ENCODE measurements at regions not wholly inside any gene's neighbourhood (a gene's known extent, or its start where the extent isn't known, plus 50 kb on each side); places are given as distances from the start of the nearest gene placed in this dataset.

DNA sequence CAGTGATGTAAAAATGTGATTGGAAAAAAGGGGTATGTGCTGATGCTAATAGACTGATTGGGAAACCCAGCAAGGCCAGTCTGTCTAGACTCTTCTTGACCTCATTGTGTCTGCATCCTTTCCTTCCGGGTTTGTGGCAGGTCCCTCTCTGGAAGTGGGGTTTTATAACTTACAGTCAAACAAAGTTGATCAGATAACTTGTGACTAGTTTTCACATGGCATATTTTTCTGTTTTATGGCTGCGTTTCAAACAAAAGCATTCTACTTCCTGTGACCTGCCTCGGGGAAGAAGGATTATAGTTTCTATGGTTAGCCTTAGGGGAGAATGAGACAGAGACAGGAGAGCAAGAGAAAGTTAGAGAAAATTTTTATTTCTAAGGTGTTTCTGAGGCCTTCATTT lies 188.7 kb upstream of the HNMT start:
- no peak for TF ChIP-seq POLR2AphosphoS5 (IDR thresholded peaks at IDR 0.05)
- no peak for TF ChIP-seq CTCF (IDR thresholded peaks at IDR 0.05 in 8 of 11, conservative IDR thresholded peaks at IDR 0.05 in 3 of 11)
- TF ChIP-seq POLR2A (IDR thresholded peaks at IDR 0.05) = no peak
